Stimulated activated naive CD4-positive, alpha-beta T cell (primary cell): ENCODE measurements at regions not wholly inside any gene's neighbourhood (a gene's known extent, or its start where the extent isn't known, plus 50 kb on each side); places are given as distances from the start of the nearest gene placed in this dataset.

ENCODE experiments used
- DNase-seq, 6 experiments: peaks; one replicate each; lab custom pipeline; 2025; lab: John Stamatoyannopoulos, UW

- DNase-seq = no peak
These were observed 313.4 kb downstream of the LPIN1 start for GRCh38 chr2:12059616-12060441.

DNA sequence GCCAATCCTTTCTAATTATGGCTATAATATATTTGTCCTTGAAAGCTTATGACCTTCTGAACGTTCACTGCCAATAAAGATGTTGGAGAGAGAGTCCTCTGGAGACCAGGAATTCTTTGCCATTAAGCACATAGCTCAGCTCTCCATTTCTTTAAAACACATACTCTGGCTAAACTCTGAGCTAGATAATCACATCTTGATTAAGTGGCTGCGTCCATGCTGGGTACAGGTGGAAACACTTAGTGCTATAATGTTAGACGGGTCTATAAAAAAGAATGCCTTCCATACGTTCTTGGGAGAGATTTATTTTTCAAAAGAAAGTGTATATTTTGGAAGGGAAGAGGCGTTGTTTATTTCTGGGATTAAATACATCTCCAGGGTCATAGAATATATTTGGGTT is 314.5 kb downstream of the LPIN1 start:
- no peak for DNase-seq

DNA sequence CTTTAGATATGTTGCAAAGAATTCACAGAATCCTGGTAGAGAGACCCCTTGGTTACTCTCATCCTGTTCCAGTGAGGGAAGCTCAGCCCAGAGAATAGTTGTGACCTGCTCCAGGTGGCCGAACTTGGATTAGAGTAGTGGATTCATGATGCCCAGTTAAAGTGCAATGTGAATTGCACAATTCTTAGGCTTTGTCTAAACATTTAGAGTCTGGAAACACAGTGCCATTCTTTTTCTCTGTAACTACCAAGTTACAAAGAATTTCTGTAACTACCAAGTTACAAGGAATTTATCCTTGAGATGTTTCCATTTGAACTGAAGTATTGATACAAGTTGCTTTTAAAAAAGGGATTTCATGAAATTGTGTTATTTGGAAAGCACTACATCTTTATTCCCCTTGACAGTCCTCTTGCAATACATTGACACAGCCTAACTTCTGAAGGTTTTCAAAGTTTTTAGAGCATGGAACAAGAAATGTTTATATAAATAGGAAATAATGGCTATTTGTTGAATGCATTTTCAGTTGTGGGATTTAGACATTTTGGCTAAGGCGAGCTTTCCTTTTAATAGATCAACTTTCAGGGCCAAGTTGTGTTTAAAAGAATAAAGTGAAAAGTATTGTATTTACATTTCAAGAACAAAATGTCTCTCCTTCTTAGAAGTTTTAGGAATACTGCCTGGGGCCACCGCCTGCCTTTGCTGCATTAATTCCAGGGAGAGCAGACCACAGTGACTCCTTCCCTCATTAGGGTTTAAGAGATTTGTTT is 315.0 kb downstream of the LPIN1 start:
- no peak for DNase-seq

DNA sequence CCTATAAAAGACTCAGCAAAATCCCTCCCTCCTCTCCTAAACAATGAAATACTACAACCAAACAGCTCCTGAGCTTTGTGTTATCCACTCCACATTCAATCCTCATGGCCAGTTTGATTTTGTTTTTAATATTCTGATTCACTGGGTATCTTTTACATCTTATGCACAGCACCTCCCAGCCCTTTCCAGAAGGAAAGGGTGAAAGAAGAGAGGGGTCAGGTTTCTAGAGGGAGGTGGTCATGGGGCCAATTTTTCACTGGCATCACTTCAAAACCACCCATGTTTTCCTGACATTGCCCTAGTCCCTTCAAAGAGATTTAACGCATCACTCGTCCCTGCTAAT is 315.6 kb downstream of the LPIN1 start:
- DNase-seq = no peak

DNA sequence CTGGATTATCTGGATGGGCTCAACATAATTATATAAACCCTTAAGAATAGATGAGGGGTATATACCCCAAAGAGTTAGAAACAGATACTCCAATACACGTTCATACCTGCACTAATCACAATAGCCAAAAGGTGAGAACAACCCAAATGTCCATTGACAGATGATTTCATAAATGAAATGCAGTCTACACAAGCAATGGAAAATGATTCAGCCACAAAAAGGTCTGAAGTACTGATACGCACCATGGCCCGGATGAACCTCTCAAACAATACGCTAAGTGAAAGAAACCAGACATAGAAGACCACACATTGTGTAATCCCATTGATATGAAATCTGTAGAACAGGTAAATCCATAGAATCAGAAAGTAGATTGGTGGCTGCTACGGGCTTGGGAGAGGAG is 316.8 kb downstream of the LPIN1 start:
- no peak for DNase-seq

DNA sequence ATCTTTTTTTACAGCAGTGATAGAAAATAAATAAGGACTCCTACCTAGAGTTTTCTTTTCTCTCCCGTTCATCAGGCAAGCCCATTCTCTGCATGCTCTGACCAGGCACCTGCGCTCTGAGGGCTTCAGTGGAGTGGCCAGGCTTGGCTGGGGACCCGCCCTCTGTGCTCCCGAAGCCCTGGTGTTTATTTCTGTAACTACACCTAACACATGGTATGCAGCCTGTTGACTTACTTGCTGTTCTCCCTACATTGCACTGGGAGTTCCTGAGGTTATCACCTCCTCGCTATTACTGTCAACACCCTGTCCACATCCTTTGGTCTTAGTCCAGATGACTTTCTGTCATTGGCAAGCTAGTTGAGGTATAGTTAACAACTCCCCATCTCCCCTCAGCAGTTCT is 317.7 kb downstream of the LPIN1 start:
- DNase-seq = no peak

DNA sequence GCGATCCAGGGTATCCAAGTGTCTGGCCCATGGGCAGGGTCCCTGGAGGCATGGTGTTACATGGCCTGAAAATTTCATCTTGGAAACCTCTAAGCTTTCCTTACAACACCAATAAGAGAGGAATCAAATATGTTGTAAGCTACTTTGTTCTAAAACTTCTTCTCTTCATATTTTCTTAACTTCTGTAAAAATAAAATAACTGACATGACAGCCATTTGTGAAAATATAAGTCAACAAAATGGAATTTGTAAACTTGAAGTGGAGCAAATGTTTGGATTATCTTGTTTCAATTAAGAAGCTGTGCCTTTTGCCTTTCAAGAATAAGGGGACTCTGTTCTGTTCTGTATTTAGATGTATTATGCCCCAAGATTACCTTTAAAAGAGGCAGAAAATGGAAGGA is 319.7 kb downstream of the LPIN1 start:
- DNase-seq = no peak

GRCh38 chr2:12066986-12067385 is 320.6 kb downstream of the LPIN1 start:
- no peak for DNase-seq

GRCh38 chr2:12068796-12069538 is 322.5 kb downstream of the LPIN1 start:
- DNase-seq = no peak

DNA sequence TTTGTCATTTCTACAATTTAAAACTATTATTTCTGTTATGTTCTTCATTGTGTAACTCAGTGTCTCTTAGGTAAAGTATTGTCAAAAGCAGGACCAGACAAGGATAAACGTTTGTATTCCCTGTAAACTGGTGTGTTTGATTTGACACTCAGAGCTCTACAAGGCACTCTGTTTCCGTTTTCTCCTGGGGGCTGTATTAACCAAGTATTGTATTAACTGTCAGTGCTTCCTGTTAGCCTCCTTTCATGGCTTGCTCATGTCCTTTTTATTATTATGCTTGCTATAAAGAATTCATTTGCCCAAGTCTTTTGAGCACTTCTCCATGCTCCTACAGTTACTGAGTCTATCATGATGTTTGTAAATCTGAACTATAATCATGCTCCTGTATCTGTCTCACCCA is 323.7 kb downstream of the LPIN1 start:
- DNase-seq = no peak

GRCh38 chr2:12070581-12070980 is 324.1 kb downstream of the LPIN1 start:
- no peak for DNase-seq

- DNase-seq = no peak
These were observed 324.9 kb downstream of the LPIN1 start for GRCh38 chr2:12071318-12071717.

DNA sequence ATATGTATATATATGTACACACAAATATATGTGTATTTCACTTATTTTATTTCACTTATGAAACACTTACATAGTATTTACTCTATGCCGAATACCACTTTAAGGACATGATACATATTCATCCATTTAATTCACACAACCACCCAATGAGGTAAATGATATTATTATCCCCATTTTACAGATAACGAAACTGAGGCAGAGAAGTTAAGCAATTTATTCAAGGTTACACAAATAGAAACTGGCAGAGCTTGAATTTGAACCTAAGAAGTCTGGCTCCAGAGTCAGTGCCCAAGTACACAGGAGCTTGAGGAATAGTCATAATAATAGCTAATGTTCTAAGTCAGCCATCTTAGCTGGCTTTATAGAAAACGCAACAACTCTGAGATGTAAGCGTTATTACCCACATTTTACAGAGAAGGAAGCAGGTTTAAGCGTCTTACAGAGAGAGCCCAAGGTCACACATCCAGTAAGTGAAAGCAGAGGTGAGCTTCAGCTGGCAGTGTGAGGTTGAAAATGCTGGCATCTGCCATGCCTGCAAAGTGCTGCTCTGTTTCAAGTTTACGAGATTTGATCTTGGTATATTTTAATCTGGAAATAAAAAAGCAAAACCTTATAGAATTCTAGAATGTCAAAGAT is 326.9 kb downstream of the LPIN1 start:
- no peak for DNase-seq

DNA sequence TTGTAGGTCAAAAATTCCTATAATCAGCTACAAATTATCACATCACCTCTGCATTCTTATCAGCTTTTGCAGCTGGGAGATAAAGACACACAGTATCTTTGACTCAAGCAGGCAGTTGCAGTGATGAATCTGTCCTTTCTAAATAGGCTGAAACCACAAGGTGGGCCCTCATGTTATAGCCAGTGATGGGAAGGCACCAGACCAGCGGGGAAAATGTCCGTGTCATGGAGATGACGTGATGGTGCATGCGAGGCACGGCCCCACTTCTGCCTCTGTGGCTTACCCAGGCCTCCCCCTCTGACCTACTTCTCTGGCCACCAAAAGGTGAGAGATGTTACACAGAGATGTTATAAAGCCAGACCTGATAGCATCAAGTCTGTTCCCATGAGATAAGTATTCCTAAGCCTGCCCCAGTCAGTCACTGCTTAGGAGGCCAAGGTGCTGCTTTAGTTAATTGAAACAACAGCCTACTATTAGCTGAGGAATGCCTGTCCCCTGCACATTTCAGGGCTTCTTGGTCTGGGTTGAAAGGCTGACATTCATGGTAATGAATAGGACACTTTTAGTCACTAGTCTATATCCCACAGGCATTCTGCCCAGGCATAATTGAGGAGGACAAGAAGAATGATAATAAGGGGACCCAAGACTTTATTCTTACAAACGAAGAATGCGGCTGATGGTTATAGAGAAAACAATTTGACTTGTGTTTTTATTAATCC is 327.9 kb downstream of the LPIN1 start:
- DNase-seq = no peak

DNA sequence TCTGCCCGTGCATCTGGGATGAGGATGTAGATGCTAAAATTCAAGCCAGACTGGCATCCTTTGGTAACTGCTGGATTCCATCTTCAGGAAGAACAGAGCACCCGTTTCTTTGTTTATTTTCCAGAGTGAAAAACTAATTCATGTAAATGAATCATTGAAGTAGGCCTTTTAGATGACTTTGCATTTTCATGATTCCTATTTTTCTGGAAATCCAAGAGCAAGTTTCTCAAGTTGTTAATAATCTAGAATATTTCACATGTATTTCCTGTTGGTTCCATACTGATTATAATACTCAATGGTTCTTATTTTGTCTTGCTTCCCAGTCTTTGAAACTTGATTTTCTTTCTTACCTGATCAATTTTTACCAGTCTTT is 328.4 kb downstream of the LPIN1 start:
- no peak for DNase-seq

DNA sequence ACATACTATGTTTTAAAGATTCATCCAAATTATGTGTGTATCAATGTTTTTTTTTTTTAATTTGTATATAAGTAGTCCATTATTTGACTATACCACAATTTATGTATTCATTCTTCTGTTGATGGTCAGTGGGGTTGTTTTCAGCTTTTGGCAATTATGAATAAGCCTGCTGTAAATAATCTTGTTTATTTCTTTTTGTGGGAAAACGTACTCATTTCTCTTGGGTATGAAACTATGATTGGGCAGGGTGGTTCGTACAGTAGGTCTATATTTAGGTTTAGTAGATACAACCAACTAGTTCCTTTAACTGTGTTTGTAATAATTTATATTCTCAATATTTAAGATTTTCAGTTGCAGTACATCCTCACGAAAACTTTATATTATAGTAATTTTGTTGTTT is 329.2 kb downstream of the LPIN1 start:
- no peak for DNase-seq

GRCh38 chr2:12076810-12077209 is 330.4 kb downstream of the LPIN1 start:
- no peak for DNase-seq

- no peak for DNase-seq
These were observed 333.9 kb downstream of the LPIN1 start for GRCh38 chr2:12080360-12080759.

GRCh38 chr2:12081481-12082210 is 335.2 kb downstream of the LPIN1 start:
- DNase-seq = peak in 5 of 6 experiments; percentile 27 to 77 (median 60)

DNA sequence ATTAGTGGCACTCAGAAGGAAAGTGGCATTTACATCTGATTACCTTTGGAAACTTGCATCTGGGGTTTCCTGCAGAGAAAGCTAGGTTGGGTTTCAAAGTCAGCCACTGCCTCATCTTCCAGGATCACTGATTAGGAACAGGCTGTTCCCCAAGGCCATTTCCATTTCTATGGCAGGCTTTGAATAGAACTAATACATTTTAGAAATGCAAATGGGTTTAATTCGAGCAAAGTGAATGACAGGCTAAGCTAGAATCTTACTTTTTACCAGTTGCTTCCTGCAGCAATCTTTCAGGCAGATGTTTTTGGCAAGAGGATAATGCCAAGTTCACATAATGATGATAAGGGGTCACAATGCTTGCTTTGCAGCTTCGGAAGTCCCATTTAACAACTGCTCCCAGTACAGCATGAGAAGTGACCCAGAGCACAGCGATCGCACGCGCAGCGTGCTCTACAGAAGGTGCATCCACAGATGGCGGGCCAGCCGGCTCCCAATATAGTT is 336.7 kb downstream of the LPIN1 start:
- no peak for DNase-seq
